ENCODE measurements at regions not wholly inside any gene's neighbourhood (a gene's known extent, or its start where the extent isn't known, plus 50 kb on each side); places are given as distances from the start of the nearest gene placed in this dataset.
A peak's percentile ranks its signal among the peaks of the same experiment; 100 is the strongest.

- no peak for DNase-seq
Measured at GRCh38 chr6:141659582-141659981, 473.1 kb upstream of the GJE1 start.

GRCh38 chr6:141658696-141659095, 474.0 kb upstream of the GJE1 start:
- no peak for DNase-seq

- no peak for DNase-seq
Measured at GRCh38 chr6:141657812-141658211, 474.9 kb upstream of the GJE1 start.

- no peak for DNase-seq
Measured at GRCh38 chr6:141653590-141653989, 479.1 kb upstream of the GJE1 start.

- DNase-seq, result no peak
Measured at GRCh38 chr6:141641951-141642350, 490.8 kb upstream of the GJE1 start.

GRCh38 chr6:141641406-141641805, 491.3 kb upstream of the GJE1 start:
- DNase-seq, result no peak

GRCh38 chr6:141635621-141636020, 497.1 kb upstream of the GJE1 start:
- DNase-seq, result no peak

GRCh38 chr6:141634269-141634668, 498.5 kb upstream of the GJE1 start:
- no peak for DNase-seq

GRCh38 chr6:141624301-141624700, 508.4 kb upstream of the GJE1 start:
- DNase-seq, result no peak

GRCh38 chr6:141618180-141618581, 514.5 kb upstream of the GJE1 start:
- DNase-seq, result peak; percentile 53

GRCh38 chr6:141610741-141611140, 522.0 kb upstream of the GJE1 start:
- DNase-seq, result no peak

GRCh38 chr6:141607956-141608355, 524.8 kb upstream of the GJE1 start:
- no peak for DNase-seq

GRCh38 chr6:141598487-141598886, 534.2 kb upstream of the GJE1 start:
- DNase-seq, result no peak

GRCh38 chr6:141594874-141595273, 537.9 kb upstream of the GJE1 start:
- DNase-seq, result no peak

- no peak for DNase-seq
Measured at GRCh38 chr6:141593311-141593710, 539.4 kb upstream of the GJE1 start.

GRCh38 chr6:141587482-141588266, 545.1 kb upstream of the GJE1 start:
- DNase-seq, result no peak

GRCh38 chr6:141580988-141581552, 551.7 kb upstream of the GJE1 start:
- no peak for DNase-seq

- DNase-seq, result no peak
Measured at GRCh38 chr6:141580131-141580530, 552.6 kb upstream of the GJE1 start.

- no peak for DNase-seq
Measured at GRCh38 chr6:141576751-141577150, 556.0 kb upstream of the GJE1 start.

GRCh38 chr6:141562851-141563763, 569.6 kb upstream of the GJE1 start:
- peak; percentile 81 for DNase-seq

GRCh38 chr6:141562186-141562811, 570.4 kb upstream of the GJE1 start:
- DNase-seq, result peak; percentile 65

- DNase-seq, result no peak
Measured at GRCh38 chr6:141561154-141561553, 571.6 kb upstream of the GJE1 start.

GRCh38 chr6:141552463-141552862, 580.3 kb upstream of the GJE1 start:
- DNase-seq, result no peak
